GM18907 (cell line): ENCODE measurements at regions not wholly inside any gene's neighbourhood (a gene's known extent, or its start where the extent isn't known, plus 50 kb on each side); places are given as distances from the start of the nearest gene placed in this dataset.
"Not testable (repeated sequence)": the region's sequence is repeated elsewhere in the genome, so short reads cannot be mapped to it uniquely, and the experiment has no call there.

Experiments
- ATAC-seq: cut with Tn5 transposase; IDR thresholded peaks from one replicate; pipeline ENCODE4 v1.9.1; 2021; ENCODE audit warnings: mild to moderate bottlenecking, moderate library complexity; ENCODE audit not compliant: unreplicated experiment

- ATAC-seq: no peak
These were observed 191.6 kb upstream of the MSX2 start for GRCh38 chr5:174532455-174533453.

DNA sequence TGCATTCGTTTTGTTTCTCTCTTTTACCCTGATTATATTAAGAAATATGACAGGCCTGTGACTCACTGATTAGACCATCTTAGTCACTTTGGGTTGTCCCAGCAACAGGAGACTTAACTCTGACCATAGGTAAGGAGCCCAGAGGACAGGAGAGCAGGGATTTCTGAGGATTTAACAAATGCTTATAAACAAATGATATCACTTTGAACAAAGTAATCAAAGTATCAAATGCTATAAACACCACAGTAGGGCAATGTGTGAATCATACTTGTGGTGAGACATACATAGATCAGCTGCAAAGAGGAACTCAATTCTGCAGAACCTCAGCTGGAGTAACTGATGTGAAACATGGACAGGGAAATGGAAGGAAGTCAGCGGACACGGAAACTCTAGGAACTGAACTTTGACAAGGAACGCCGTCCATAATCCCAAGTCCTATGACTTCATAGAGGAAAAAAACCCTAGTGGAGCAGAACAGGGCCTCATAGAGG lies 190.6 kb upstream of the MSX2 start:
- ATAC-seq: no peak

DNA sequence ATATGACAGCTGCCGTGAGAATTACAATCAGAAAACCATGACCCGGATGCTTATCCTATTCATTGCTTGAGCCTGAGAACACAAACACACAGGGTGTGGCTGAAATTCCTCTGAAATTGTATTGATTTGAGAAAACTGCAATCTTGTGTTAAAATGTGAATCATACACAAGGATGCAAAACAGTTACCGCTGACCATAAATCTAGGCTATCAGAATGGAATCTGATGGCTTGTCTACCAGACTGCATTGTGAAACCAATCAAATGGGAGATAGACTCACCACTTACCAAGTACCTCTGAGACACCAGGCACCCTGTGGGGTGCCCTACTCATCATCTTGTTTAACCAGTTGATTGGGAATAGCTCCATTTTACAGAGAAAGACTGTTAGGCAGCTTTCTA lies 188.7 kb upstream of the MSX2 start:
- ATAC-seq: no peak

GRCh38 chr5:174539823-174540222 lies 184.6 kb upstream of the MSX2 start:
- ATAC-seq: not testable (repeated sequence)

- ATAC-seq: no peak
These were observed 182.3 kb upstream of the MSX2 start for GRCh38 chr5:174542037-174542436.

- ATAC-seq: no peak
These were observed 181.9 kb upstream of the MSX2 start for GRCh38 chr5:174542471-174542870.

DNA sequence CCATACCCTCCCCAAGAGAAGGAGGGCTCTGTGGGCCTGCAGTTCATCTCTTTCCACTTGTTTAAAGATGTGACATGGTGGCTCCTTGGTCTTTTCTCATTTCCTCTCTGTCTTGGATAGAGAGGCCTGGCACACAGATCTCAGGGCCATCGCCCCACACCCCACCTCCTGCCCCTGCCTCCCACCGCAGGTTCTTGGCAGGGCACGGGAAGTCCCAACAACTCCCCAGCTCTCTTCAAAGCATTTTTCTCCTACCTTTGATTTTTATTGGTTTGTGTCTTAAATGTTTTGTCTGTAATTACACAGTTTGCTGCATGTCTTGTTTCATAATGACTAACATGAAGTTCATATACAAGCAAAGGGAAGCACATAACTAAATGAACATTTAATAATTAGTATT lies 178.5 kb upstream of the MSX2 start:
- ATAC-seq: no peak

DNA sequence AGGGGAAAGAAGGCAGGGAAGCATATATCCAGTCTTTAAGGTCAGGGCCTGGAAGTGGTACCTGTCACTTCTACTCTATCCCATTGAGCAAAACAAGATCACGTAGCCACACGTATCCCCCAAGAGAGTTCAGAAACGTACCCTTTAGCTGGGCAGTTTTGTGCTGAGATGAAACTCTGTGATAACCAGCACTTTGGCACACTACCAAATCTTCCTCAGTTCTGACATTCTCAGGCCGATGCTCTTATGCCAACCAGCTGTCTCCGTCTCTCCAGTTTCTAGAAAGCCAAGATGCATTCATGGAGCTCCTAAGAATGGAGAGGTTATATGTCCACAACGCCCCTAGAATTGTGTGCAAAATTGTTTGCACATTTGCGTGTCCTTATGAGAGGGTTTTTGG lies 176.6 kb upstream of the MSX2 start:
- no peak for ATAC-seq

DNA sequence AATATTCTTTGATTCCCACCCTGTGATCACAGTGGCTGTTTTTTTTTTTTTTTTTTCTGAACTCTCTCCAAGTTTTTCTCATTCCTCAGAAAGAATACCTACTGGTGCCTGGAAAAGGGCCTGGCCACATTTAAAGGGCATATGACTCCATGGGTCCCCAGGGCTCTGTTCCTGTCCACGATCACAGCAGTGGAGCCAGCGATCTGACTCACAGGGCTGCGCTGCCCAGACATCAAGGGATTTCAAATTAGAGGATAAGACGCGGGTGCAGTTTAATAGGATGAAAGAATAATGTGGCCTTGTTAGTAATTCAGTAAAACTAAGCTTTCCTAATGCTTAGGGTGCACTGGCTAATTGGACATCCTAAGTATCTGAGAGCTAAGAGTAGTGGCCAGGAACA lies 175.1 kb upstream of the MSX2 start:
- no peak for ATAC-seq

GRCh38 chr5:174550026-174550425 lies 174.4 kb upstream of the MSX2 start:
- no peak for ATAC-seq

DNA sequence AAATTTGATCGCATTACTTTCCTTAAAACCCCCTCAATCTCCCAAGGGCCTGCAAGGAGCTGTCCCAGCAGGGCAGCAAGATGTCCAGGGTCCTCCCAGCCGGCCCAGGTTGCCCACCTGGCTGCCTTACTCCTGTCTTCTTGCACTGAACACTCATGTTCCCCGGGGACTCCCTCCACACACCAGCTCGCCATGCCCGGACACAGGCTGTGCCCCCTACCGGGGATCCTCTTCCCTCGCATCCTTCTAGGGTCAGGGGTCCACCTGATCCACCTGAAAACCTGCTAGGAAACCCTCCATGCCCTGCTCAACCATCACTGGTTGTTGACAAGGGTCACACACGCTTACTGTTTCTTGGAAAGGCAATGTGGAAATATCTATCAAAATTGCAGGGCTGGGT lies 172.0 kb upstream of the MSX2 start:
- ATAC-seq: no peak

GRCh38 chr5:174553556-174553955 lies 170.8 kb upstream of the MSX2 start:
- no peak for ATAC-seq

- ATAC-seq: no peak
These were observed 168.7 kb upstream of the MSX2 start for GRCh38 chr5:174555726-174556125.

- ATAC-seq: no peak
These were observed 167.6 kb upstream of the MSX2 start for GRCh38 chr5:174556756-174557155.

DNA sequence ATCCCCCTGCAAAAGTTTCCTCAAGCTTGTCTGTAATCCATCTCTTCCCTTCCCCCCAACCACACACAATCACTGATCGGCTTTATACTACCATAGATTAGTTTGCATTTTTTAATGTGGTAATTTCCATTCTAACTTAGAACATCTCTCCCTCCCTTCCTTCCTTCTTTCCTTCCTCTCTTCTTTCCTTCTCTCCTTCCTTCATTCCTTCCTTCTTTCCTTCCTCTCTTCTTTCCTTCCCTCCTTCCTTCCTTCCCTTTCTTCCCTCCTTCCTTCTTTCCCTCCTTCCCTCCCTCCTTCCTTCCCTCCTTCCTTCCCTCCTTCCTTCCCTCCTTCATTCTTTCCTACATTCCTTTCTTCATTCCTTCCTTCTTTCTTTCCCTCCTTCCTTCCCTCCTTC lies 166.2 kb upstream of the MSX2 start:
- ATAC-seq: no peak

GRCh38 chr5:174559141-174559540 lies 165.2 kb upstream of the MSX2 start:
- no peak for ATAC-seq

DNA sequence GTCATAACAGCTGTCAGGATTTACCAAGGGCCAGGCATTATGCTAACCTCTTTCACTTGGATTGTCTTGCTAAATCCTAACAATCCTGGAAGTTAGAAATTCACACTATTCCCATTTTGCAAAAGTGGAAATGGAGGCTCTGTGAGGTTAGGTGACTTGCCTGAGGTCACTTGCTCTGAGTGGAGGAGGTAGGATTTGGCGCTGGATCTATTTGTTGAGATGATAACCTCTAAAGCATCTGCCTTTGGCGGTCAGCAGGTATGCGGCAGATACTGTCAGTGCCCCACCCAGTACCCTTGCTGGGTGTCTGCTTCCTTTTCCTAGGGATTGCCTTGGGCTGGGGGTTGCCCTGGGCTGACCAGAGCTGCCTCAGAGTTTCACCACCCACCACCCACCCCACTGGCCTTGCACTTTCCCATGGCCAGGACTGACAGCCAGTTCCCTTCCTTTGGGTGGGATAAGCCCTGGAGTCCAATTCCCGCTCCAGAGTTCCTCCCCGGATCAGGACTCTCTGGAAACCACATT lies 164.8 kb upstream of the MSX2 start:
- no peak for ATAC-seq

- ATAC-seq: no peak
These were observed 163.5 kb upstream of the MSX2 start for GRCh38 chr5:174560861-174561260.

DNA sequence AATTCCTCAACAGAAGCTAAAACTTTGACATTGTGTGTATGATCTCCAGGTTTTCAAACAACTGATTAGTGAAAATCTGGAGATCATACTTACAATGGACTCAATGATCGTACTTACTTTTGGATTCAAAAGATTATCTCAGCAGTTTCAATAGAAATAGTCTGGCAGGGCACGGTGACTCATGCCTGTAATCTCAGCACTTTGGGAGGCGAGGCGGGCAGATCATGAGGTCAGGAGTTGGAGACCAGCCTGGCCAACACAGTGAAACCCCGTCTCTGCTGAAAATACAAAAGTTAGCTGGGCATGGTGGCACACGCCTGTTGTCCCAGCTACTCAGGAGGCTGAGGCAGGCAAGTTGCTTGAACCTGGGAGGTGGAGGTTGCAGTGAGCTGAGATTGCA lies 161.3 kb upstream of the MSX2 start:
- ATAC-seq: not testable (repeated sequence)

DNA sequence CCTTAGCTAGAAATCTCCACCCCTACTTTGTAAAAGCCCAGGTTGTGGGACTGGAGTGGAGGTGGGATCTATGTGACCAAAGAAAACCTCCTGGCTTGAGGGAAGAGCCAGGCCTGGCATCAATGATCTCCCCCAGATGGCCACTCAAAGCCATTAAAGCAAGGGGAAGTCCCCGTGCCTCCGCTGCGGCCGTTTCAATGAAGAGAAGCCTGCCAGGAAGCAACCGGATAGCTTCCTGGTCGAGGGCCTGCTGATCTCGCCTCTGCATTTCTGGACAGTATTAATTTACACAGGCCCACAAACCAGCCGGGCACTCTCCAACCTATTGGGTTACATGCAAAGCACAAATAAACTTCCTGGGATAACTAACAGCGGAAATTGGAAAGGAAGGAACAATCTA lies 160.5 kb upstream of the MSX2 start:
- ATAC-seq: no peak

- no peak for ATAC-seq
These were observed 156.8 kb upstream of the MSX2 start for GRCh38 chr5:174567506-174568141.

DNA sequence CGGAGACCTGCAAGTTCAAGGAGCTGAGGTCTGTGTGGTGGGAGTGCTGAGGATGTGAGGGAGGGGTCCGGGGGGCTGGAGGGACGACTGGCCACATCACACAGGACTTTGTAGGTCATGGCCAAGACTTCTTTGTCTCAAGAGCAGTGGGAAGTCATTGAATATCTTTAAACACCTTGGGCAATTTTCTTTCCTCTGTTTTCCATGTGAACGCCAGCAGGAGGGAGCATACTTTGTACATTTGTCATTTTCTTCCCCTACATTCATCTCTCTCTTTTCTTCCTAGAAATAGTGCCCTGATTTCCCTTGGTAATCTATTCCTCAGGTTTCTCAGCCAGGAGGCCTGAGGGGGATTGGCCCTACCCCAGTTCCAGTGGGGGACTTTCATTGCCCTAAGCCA lies 153.7 kb upstream of the MSX2 start:
- no peak for ATAC-seq
